HG02884 (cell line): ENCODE measurements at regions not wholly inside any gene's neighbourhood (a gene's known extent, or its start where the extent isn't known, plus 50 kb on each side); places are given as distances from the start of the nearest gene placed in this dataset.

Source experiments
- ATAC-seq: cut with Tn5 transposase; IDR thresholded peaks from one replicate; pipeline ENCODE4 v1.9.1; 2021; ENCODE audit warnings: mild to moderate bottlenecking, moderate library complexity; ENCODE audit not compliant: unreplicated experiment

- ATAC-seq, result no peak
Measured at GRCh38 chr2:71824436-71824835, 323.2 kb downstream of the CYP26B1 start.

GRCh38 chr2:71823526-71823925, 324.1 kb downstream of the CYP26B1 start:
- no peak for ATAC-seq

- ATAC-seq, result no peak
Measured at GRCh38 chr2:71822463-71822862, 325.2 kb downstream of the CYP26B1 start.

GRCh38 chr2:71821856-71822255, 325.8 kb downstream of the CYP26B1 start:
- ATAC-seq, result no peak

- ATAC-seq, result no peak
Measured at GRCh38 chr2:71816815-71817214, 330.8 kb downstream of the CYP26B1 start.

- ATAC-seq, result no peak
Measured at GRCh38 chr2:71815701-71816474, 331.8 kb downstream of the CYP26B1 start.

- ATAC-seq, result no peak
Measured at GRCh38 chr2:71814885-71815284, 332.8 kb downstream of the CYP26B1 start.

GRCh38 chr2:71813807-71814470, 333.7 kb downstream of the CYP26B1 start:
- ATAC-seq, result no peak

- no peak for ATAC-seq
Measured at GRCh38 chr2:71813315-71813714, 334.3 kb downstream of the CYP26B1 start.

- no peak for ATAC-seq
Measured at GRCh38 chr2:71812736-71813135, 334.9 kb downstream of the CYP26B1 start.

- no peak for ATAC-seq
Measured at GRCh38 chr2:71811726-71812125, 335.9 kb downstream of the CYP26B1 start.

GRCh38 chr2:71811157-71811556, 336.5 kb downstream of the CYP26B1 start:
- ATAC-seq, result no peak

- no peak for ATAC-seq
Measured at GRCh38 chr2:71807581-71808451, 339.8 kb downstream of the CYP26B1 start.

- ATAC-seq, result no peak
Measured at GRCh38 chr2:71806432-71806831, 341.2 kb downstream of the CYP26B1 start.

GRCh38 chr2:71804281-71804751, 343.3 kb downstream of the CYP26B1 start:
- ATAC-seq, result no peak

GRCh38 chr2:71803398-71803797, 344.3 kb downstream of the CYP26B1 start:
- ATAC-seq, result no peak

GRCh38 chr2:71802556-71802955, 345.1 kb downstream of the CYP26B1 start:
- no peak for ATAC-seq

GRCh38 chr2:71801969-71802368, 345.7 kb downstream of the CYP26B1 start:
- ATAC-seq, result no peak

GRCh38 chr2:71801556-71801955, 346.1 kb downstream of the CYP26B1 start:
- no peak for ATAC-seq

GRCh38 chr2:71800851-71801250, 346.8 kb downstream of the CYP26B1 start:
- ATAC-seq, result no peak

- ATAC-seq, result no peak
Measured at GRCh38 chr2:71800106-71800809, 346.9 kb downstream of the DYSF start.
